GM23338 (cell line): ENCODE measurements at regions not wholly inside any gene's neighbourhood (a gene's known extent, or its start where the extent isn't known, plus 50 kb on each side); places are given as distances from the start of the nearest gene placed in this dataset.

Experiments used
- ATAC-seq: fragments of 200-7000 bp; cut with Tn5 transposase; 3 replicates; pipeline ENCODE4 v1.9.1; 2020
- DNase-seq: peaks from one replicate; pipeline ENCODE4 v3.0.0-alpha.2; 2015; ENCODE audit warnings: low spot score
- H2AFZ ChIP-seq: fragments of 200-600 bp; sonication (generic); 2 replicates; pipeline ENCODE4 v1.8.0; 2016; ENCODE audit warnings: antibody characterized with exemption, mild to moderate bottlenecking, moderate library complexity
- H3F3A ChIP-seq: fragments of 200-600 bp; sonication (generic); replicated peaks from 2 replicates; pipeline ENCODE4 v1.8.0; 2017; ENCODE audit warnings: antibody characterized with exemption, mixed run types, low read depth
- H3K27ac ChIP-seq: fragments of 200-600 bp; sonication (generic); 2 replicates; pipeline ENCODE4 v1.6.1; 2016; ENCODE audit warnings: low read depth
- H3K27me3 ChIP-seq: fragments of 200-600 bp; sonication (generic); 2 replicates; pipeline ENCODE4 v1.8.0; 2016; ENCODE audit warnings: mild to moderate bottlenecking, mixed run types, moderate library complexity; ENCODE audit not compliant: insufficient read depth
- H3K36me3 ChIP-seq: fragments of 200-600 bp; sonication (generic); 2 replicates; pipeline ENCODE4 v1.8.0; 2016; ENCODE audit warnings: mild to moderate bottlenecking; ENCODE audit not compliant: insufficient read depth
- H3K4me1 ChIP-seq: fragments of 200-600 bp; sonication (generic); 2 replicates; pipeline ENCODE4 v1.8.0; 2016; ENCODE audit warnings: mild to moderate bottlenecking, moderate library complexity; ENCODE audit not compliant: insufficient read depth
- H3K4me2 ChIP-seq: fragments of 200-600 bp; sonication (generic); 2 replicates; pipeline ENCODE4 v1.7.1; 2017; ENCODE audit warnings: mixed run types
- H3K4me3 ChIP-seq: fragments of 200-600 bp; sonication (generic); 2 replicates; pipeline ENCODE4 v1.6.1; 2016; ENCODE audit warnings: mixed run types
- H3K79me2 ChIP-seq: fragments of 200-600 bp; sonication (generic); replicated peaks from 2 replicates; pipeline ENCODE4 v1.8.0; 2017; ENCODE audit warnings: mild to moderate bottlenecking; ENCODE audit not compliant: insufficient read depth
- H3K9me2 ChIP-seq: fragments of 200-600 bp; sonication (generic); 2 replicates; pipeline ENCODE4 v1.8.0; 2017; ENCODE audit not compliant: insufficient read depth
- H4K20me1 ChIP-seq: fragments of 200-600 bp; sonication (generic); replicated peaks from 2 replicates; pipeline ENCODE4 v1.8.0; 2017; ENCODE audit warnings: mild to moderate bottlenecking; ENCODE audit not compliant: insufficient read depth
- H3K27ac Mint-ChIP-seq: 2 replicates; pipeline ENCODE4 v1.8.0; 2020; ENCODE audit warnings: inconsistent platforms, mild to moderate bottlenecking, moderate library complexity, mixed read lengths
- H3K27me3 Mint-ChIP-seq: 3 replicates; pipeline ENCODE4 v1.8.0; 2022; ENCODE audit warnings: low read depth, mild to moderate bottlenecking, moderate library complexity, mixed read lengths, inconsistent platforms; ENCODE audit not compliant: insufficient read depth, poor library complexity
- H3K36me3 Mint-ChIP-seq: 3 replicates; pipeline ENCODE4 v1.8.0; 2021; ENCODE audit warnings: low read depth, mild to moderate bottlenecking, inconsistent platforms, moderate library complexity, mixed read lengths
- H3K4me1 Mint-ChIP-seq: 3 replicates; pipeline ENCODE4 v1.8.0; 2020; ENCODE audit warnings: mild to moderate bottlenecking, inconsistent platforms, mixed read lengths
- H3K4me3 Mint-ChIP-seq: 3 replicates; pipeline ENCODE4 v1.8.0; 2021; ENCODE audit warnings: moderate library complexity, mild to moderate bottlenecking, inconsistent platforms, mixed read lengths
- H3K9me3 Mint-ChIP-seq: 3 replicates; pipeline ENCODE4 v1.8.0; 2020; ENCODE audit warnings: moderate library complexity, mild to moderate bottlenecking, inconsistent platforms, mixed read lengths
- EZH2 ChIP-seq: fragments of 200-600 bp; sonication (generic); IDR thresholded peaks from one replicate; pipeline ENCODE4 v1.8.0; 2017; ENCODE audit warnings: antibody characterized with exemption, mild to moderate bottlenecking, low read depth; ENCODE audit not compliant: unreplicated experiment
- JUNB ChIP-seq: IDR thresholded peaks from one replicate; pipeline ENCODE4 v1.6.1; 2016; ENCODE audit warnings: antibody characterized with exemption; ENCODE audit not compliant: unreplicated experiment
- STAT1 ChIP-seq: IDR thresholded peaks from one replicate; pipeline ENCODE4 v1.6.1; 2016; ENCODE audit warnings: antibody characterized with exemption; ENCODE audit not compliant: unreplicated experiment
- ZNF331 ChIP-seq: fragments of 250-450 bp; sonication (Bioruptor Pico); IDR thresholded peaks from 2 replicates; pipeline ENCODE4 v1.5.0; 2020; ENCODE audit warnings: low read depth, mild to moderate bottlenecking, moderate library complexity
- ZNF462 ChIP-seq: fragments of 250-450 bp; sonication (Bioruptor Pico); IDR thresholded peaks from 2 replicates; pipeline ENCODE4 v1.5.0; 2020; ENCODE audit warnings: mild to moderate bottlenecking, moderate library complexity

DNA sequence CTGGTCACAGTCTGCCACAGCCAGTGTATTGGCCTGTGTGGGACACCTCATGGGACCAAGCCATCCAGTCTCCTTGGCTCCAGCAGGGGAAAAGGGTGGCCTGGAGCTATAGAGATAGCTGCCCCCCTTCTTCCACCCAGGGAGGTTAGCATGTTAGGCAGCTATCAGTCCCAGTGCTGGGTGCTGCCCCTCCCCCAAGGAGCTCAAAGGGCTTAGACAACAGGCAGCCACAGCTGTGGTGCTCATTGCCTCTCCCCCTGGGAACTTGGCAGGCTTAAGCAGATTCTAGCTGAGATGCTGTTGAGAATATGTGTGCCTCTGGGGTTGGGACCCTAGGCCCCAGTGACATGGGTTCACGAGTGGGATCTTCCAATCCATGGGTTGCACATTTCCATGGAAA lies 226.0 kb upstream of the PTGER4 start:
- peaks cover 12% of the 10 kb centered on the region; the same call in 2 of the 3 replicates for H3K9me3 Mint-ChIP-seq
- Histone ChIP-seq H3K4me3 (no peak overlapping the region), H3K4me1 (no peaks in the 10 kb centered on the region), H3K27me3 (no peaks in the 10 kb centered on the region), H3K4me2 (no peak overlapping the region), H3K79me2 (no peaks in the 10 kb centered on the region), H4K20me1 (no peaks in the 10 kb centered on the region), H2AFZ (no peak overlapping the region), H3K9me2 (peaks cover 10% of the 10 kb centered on the region; the same call in 1 of the 2 replicates), H3K27ac (no peak overlapping the region), H3K36me3 (no peaks in the 10 kb centered on the region), H3F3A (no peaks in the 10 kb centered on the region)
- H3K27ac Mint-ChIP-seq, result no peak overlapping the region
- TF ChIP-seq ZNF462 (CRISPR knock-in tag) (no peak), STAT1 (no peak), ZNF331 (CRISPR knock-in tag) (no peak), JUNB (no peak), EZH2 (no peak)
- H3K27me3 Mint-ChIP-seq, result peaks cover 2% of the 10 kb centered on the region
- H3K4me3 Mint-ChIP-seq, result no peak overlapping the region
- no peaks in the 10 kb centered on the region for H3K36me3 Mint-ChIP-seq
- H3K4me1 Mint-ChIP-seq, result no peaks in the 10 kb centered on the region
- ATAC-seq, result no peak
- no peak for DNase-seq

DNA sequence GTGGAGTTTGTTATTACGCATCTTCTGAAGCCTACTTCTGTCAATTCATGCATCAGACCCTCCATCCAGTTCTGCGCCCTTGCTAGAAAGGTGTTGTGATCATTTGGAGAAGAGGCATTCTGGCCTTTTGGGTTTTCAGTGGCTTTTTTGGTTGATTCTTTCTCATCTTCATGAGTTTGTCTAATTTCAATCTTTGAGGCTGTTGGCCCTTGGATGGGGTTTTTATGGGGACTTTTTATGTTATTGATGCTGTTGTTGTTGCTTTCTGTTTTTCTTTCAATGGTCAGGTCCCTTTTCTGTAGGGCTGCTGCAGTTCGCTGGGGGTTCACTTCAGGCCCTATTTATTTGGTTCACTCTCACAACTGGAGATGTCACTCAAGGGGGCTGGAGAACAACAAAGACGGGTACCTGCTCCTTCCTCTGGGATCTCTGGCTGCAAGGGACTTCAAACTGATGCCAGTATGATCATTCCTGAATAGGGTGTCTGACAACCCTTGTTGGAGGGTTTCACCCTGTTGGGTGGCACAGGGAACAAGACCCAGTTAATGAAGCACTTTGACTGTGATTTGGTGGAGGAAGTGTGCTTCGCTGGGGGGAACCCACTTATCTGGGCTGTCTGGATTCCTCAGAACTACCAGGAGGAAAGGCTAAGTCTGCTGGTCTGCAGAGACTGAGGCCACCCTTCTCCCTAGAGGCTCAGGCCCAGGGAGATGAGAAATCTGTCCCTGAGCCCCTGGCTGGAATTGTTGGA lies 226.7 kb upstream of the PTGER4 start:
- Histone ChIP-seq H3K27me3 (no peaks in the 10 kb centered on the region), H3K4me1 (no peaks in the 10 kb centered on the region), H3K4me3 (no peak overlapping the region), H3K79me2 (no peaks in the 10 kb centered on the region), H3K9me2 (peaks cover 10% of the 10 kb centered on the region; the same call in 1 of the 2 replicates), H4K20me1 (no peaks in the 10 kb centered on the region), H3F3A (no peaks in the 10 kb centered on the region), H3K36me3 (no peaks in the 10 kb centered on the region), H3K27ac (no peak overlapping the region), H2AFZ (no peak overlapping the region), H3K4me2 (no peak overlapping the region)
- H3K4me1 Mint-ChIP-seq, result no peaks in the 10 kb centered on the region
- peaks cover 2% of the 10 kb centered on the region for H3K27me3 Mint-ChIP-seq
- no peak for TF ChIP-seq EZH2
- TF ChIP-seq ZNF462 (CRISPR knock-in tag), result no peak
- DNase-seq, result no peak
- H3K36me3 Mint-ChIP-seq, result 0 out of 3 replicates have a peak, but pooled peaks cover under 1% of the 10 kb centered on the region
- H3K27ac Mint-ChIP-seq, result no peak overlapping the region
- H3K9me3 Mint-ChIP-seq, result peaks cover 16% of the 10 kb centered on the region; the same call in 2 of the 3 replicates
- no peak overlapping the region for H3K4me3 Mint-ChIP-seq
- no peak for ATAC-seq
